PC-9 (cell line): ENCODE measurements at regions not wholly inside any gene's neighbourhood (a gene's known extent, or its start where the extent isn't known, plus 50 kb on each side); places are given as distances from the start of the nearest gene placed in this dataset.
"Not testable (repeated sequence)": the region's sequence is repeated elsewhere in the genome, so short reads cannot be mapped to it uniquely, and the experiment has no call there.

Experiments used
- BruUV-seq: library from RNA; stranded (reverse); fragments of 400-500 nt; replicated peaks from 2 replicates; lab custom pipeline; 2021; lab: Mats Ljungman, UMichigan
- CTCF ChIA-PET: fragments of 300-600 bp; sonication (Branson Sonifier 250); formaldehyde crosslinking; loops from one replicate; lab custom pipeline; 2022; ENCODE audit warnings: antibody characterized with exemption; lab: Charles Lee
- POLR2A ChIA-PET: fragments of 300-600 bp; sonication (Branson Sonifier 250); formaldehyde crosslinking; loops from one replicate; lab custom pipeline; 2022; ENCODE audit warnings: antibody characterized with exemption; ENCODE audit not compliant: unreplicated experiment; lab: Charles Lee
- DNase-seq, 2 experiments: peaks; one replicate each; pipeline versions ENCODE4 v3.0.0 to v3.0.0-alpha.2; 2015 to 2022; ENCODE audit warnings: mixed read lengths in 1 of 2
- H2AFZ ChIP-seq: fragments of 200-600 bp; sonication (generic); 2 replicates; pipeline ENCODE4 v1.8.1; 2017; ENCODE audit warnings: antibody characterized with exemption
- H3F3A ChIP-seq: fragments of 200-600 bp; sonication (generic); 2 replicates; pipeline ENCODE4 v1.8.1; 2017; ENCODE audit warnings: antibody characterized with exemption, mild to moderate bottlenecking, low read depth; ENCODE audit not compliant: insufficient read depth
- H3K27ac ChIP-seq: fragments of 200-600 bp; sonication (generic); 2 replicates; pipeline ENCODE4 v1.6.1; 2016; ENCODE audit warnings: mixed run types
- H3K27me3 ChIP-seq: fragments of 200-600 bp; sonication (generic); 2 replicates; pipeline ENCODE4 v1.6.1; 2016; ENCODE audit warnings: low read depth, mixed run types; ENCODE audit not compliant: insufficient read depth
- H3K36me3 ChIP-seq: fragments of 200-600 bp; sonication (generic); 2 replicates; pipeline ENCODE4 v1.6.1; 2016; ENCODE audit warnings: low read depth, mixed run types
- H3K4me1 ChIP-seq: fragments of 200-600 bp; sonication (generic); replicated peaks from 2 replicates; pipeline ENCODE4 v1.6.1; 2016; ENCODE audit warnings: mixed run types; ENCODE audit not compliant: insufficient read depth
- H3K4me2 ChIP-seq: fragments of 200-600 bp; sonication (generic); 2 replicates; pipeline ENCODE4 v1.6.1; 2017; ENCODE audit warnings: mixed run types
- H3K4me3 ChIP-seq: fragments of 200-600 bp; sonication (generic); 2 replicates; pipeline ENCODE4 v1.6.1; 2016; ENCODE audit warnings: mixed run types
- H3K79me2 ChIP-seq: fragments of 200-600 bp; sonication (generic); 2 replicates; pipeline ENCODE4 v1.6.1; 2017; ENCODE audit warnings: low read depth, mixed run types
- H3K9me2 ChIP-seq: fragments of 200-600 bp; sonication (generic); 2 replicates; pipeline ENCODE4 v1.8.1; 2017; ENCODE audit warnings: mild to moderate bottlenecking; ENCODE audit not compliant: insufficient read depth
- H3K9me3 ChIP-seq: fragments of 200-600 bp; sonication (generic); 2 replicates; pipeline ENCODE4 v1.8.1; 2016; ENCODE audit warnings: low read depth; ENCODE audit not compliant: insufficient read depth
- H4K20me1 ChIP-seq: fragments of 200-600 bp; sonication (generic); 2 replicates; pipeline ENCODE4 v1.8.1; 2017; ENCODE audit not compliant: insufficient read depth
- CTCF ChIP-seq: fragments of 200-600 bp; sonication (generic); conservative IDR thresholded peaks from 2 replicates; pipeline ENCODE4 v1.6.1; 2017; ENCODE audit warnings: mixed run types, antibody characterized with exemption, mild to moderate bottlenecking, moderate library complexity
- EZH2 ChIP-seq: fragments of 200-600 bp; sonication (generic); IDR thresholded peaks from 2 replicates; pipeline ENCODE4 v1.8.0; 2017; ENCODE audit warnings: antibody characterized with exemption, low read depth
- intact Hi-C: fragments of 100-400 bp; cut with micrococcal nuclease; formaldehyde crosslinking; loops from one replicate; pipeline ENCODE4 v1.10.0; 2022; ENCODE audit not compliant: unreplicated experiment

- TF ChIP-seq EZH2 (no peak), CTCF (no peak)
- H3K9me3 ChIP-seq: no peaks in the 10 kb centered on the region
- CTCF ChIA-PET: no interaction called here
- H3K79me2 ChIP-seq: no peaks in the 10 kb centered on the region
- H3K27me3 ChIP-seq: no peaks in the 10 kb centered on the region
- H3K27ac ChIP-seq: no peak overlapping the region
- H3K36me3 ChIP-seq: no peaks in the 10 kb centered on the region
- no peak for DNase-seq
- no peaks in the 10 kb centered on the region for H4K20me1 ChIP-seq
- POLR2A ChIA-PET: no interaction called here
- intact Hi-C loops: no loop called here
- no peak overlapping the region for H2AFZ ChIP-seq
- H3K4me3 ChIP-seq: no peak overlapping the region
- no TSS peak for BruUV-seq
- H3K4me2 ChIP-seq: no peak overlapping the region
- H3K4me1 ChIP-seq: no peaks in the 10 kb centered on the region
- H3F3A ChIP-seq: no peaks in the 10 kb centered on the region
- no peaks in the 10 kb centered on the region; the same call in 1 of the 2 replicates for H3K9me2 ChIP-seq
Observed at GRCh38 chr3:115409596-115409995, 213.7 kb upstream of the GAP43 start.

GRCh38 chr3:115414610-115415009, 208.7 kb upstream of the GAP43 start:
- H3K27ac ChIP-seq, H3K79me2 ChIP-seq, H2AFZ ChIP-seq, H3K4me3 ChIP-seq, H3F3A ChIP-seq, H3K4me1 ChIP-seq, DNase-seq, H3K36me3 ChIP-seq, BruUV-seq, H4K20me1 ChIP-seq, H3K9me2 ChIP-seq, intact Hi-C loops, H3K27me3 ChIP-seq, H3K4me2 ChIP-seq, H3K9me3 ChIP-seq, POLR2A ChIA-PET, CTCF ChIA-PET: not testable (repeated sequence)

- Histone ChIP-seq H3K9me3 (no peaks in the 10 kb centered on the region), H3F3A (no peaks in the 10 kb centered on the region), H2AFZ (peak overlapping the region; percentile 33; the same call in 1 of the 2 replicates), H3K27ac (no peak overlapping the region), H3K36me3 (no peaks in the 10 kb centered on the region), H3K9me2 (peaks cover 4% of the 10 kb centered on the region; the same call in 1 of the 2 replicates), H4K20me1 (no peaks in the 10 kb centered on the region), H3K4me1 (no peaks in the 10 kb centered on the region), H3K4me3 (no peak overlapping the region), H3K4me2 (no peak overlapping the region), H3K27me3 (no peaks in the 10 kb centered on the region), H3K79me2 (no peaks in the 10 kb centered on the region)
- no peak for DNase-seq
- intact Hi-C loops: no loop called here
- ChIA-PET CTCF (no interaction called here), POLR2A (no interaction called here)
- BruUV-seq: no TSS peak
- TF ChIP-seq EZH2 (no peak), CTCF (no peak)
Observed at GRCh38 chr3:115415246-115415996, 207.9 kb upstream of the GAP43 start.
